ENCODE measurements at regions not wholly inside any gene's neighbourhood (a gene's known extent, or its start where the extent isn't known, plus 50 kb on each side); places are given as distances from the start of the nearest gene placed in this dataset.

GRCh38 chr1:232579958-232580941, 49.7 kb downstream of the SIPA1L2 start:
- no TSS peak for BruUV-seq (replicated peaks)
- Histone ChIP-seq H3K9me3 (replicated peaks; ENCODE audit: control insufficient read depth, insufficient read depth, low read depth, low read length) (no peaks in the 10 kb centered on the region), H3K79me2 (ENCODE audit: control insufficient read depth, insufficient read depth, low read length) (no peaks in the 10 kb centered on the region), H3K27me3 (ENCODE audit: control insufficient read depth in 2 of 2, insufficient read depth in 2 of 2, low read length in 2 of 2) (no peaks in the 10 kb centered on the region), H3K4me2 (ENCODE audit: insufficient read depth, low read length) (no peak overlapping the region), H3K4me3 (no peak overlapping the region), H3K4me1 (replicated peaks in 1 of 2; ENCODE audit: control insufficient read depth in 2 of 2, insufficient read depth in 2 of 2, low read length in 2 of 2) (no peaks in the 10 kb centered on the region), H3K27ac (ENCODE audit: extremely low read depth, low read depth, low read length) (no peak overlapping the region), H3K36me3 (ENCODE audit: control insufficient read depth, insufficient read depth, low read length) (no peaks in the 10 kb centered on the region), H4K20me1 (replicated peaks; ENCODE audit: control insufficient read depth, insufficient read depth, low read length) (no peaks in the 10 kb centered on the region), H3K9me1 (ENCODE audit: control insufficient read depth, insufficient read depth, low read length) (no peaks in the 10 kb centered on the region), H3K9ac (ENCODE audit: insufficient read depth in 1 of 2, low read depth in 2 of 2, low read length in 2 of 2) (no peak overlapping the region), H2AFZ (ENCODE audit: low read depth, low read length) (no peak overlapping the region)
- TF ChIP-seq SP1 (CRISPR knock-in tag; IDR thresholded peaks at IDR 0.05) = no peak
- TF ChIP-seq ZNF511 (CRISPR knock-in tag; IDR thresholded peaks at IDR 0.05) = no peak
- no peak for TF ChIP-seq ZNF431 (CRISPR knock-in tag; IDR thresholded peaks at IDR 0.05)
- no peak for TF ChIP-seq MGA (IDR thresholded peaks at IDR 0.05)
- no peak for TF ChIP-seq POU5F1 (IDR thresholded peaks at IDR 0.05; ENCODE audit: borderline replicate concordance, low read depth, low read length, partially characterized antibody)
- TF ChIP-seq DPF2 (IDR thresholded peaks at IDR 0.05) = no peak
- no peak for TF ChIP-seq EP400 (IDR thresholded peaks at IDR 0.05)
- no peak for TF ChIP-seq NR2C1 (IDR thresholded peaks at IDR 0.05)
- no peak for TF ChIP-seq NR2C1 (tag; IDR thresholded peaks at IDR 0.05)
- WGBS (ENCODE audit: insufficient coverage, low coverage, missing lambda C conversion rate) = 2% methylated on average over 3 of the region's 3 CpGs
- POLR2A ChIA-PET = no interaction called here
- CTCF ChIA-PET (ENCODE audit: low intra/inter-chr PET ratio) = no interaction called here
- FAIRE-seq (no peak), ATAC-seq (no peak), DNase-seq (ENCODE audit: extremely low read depth in 1 of 4, low spot score in 3 of 4) (no peak)
- intact Hi-C loops (cut with micrococcal nuclease) = no loop called here
- in situ Hi-C loops (cut with MboI) = no loop called here

Measured in K562 (cell line).